ENCODE measurements at regions not wholly inside any gene's neighbourhood (a gene's known extent, or its start where the extent isn't known, plus 50 kb on each side); places are given as distances from the start of the nearest gene placed in this dataset.

DNA sequence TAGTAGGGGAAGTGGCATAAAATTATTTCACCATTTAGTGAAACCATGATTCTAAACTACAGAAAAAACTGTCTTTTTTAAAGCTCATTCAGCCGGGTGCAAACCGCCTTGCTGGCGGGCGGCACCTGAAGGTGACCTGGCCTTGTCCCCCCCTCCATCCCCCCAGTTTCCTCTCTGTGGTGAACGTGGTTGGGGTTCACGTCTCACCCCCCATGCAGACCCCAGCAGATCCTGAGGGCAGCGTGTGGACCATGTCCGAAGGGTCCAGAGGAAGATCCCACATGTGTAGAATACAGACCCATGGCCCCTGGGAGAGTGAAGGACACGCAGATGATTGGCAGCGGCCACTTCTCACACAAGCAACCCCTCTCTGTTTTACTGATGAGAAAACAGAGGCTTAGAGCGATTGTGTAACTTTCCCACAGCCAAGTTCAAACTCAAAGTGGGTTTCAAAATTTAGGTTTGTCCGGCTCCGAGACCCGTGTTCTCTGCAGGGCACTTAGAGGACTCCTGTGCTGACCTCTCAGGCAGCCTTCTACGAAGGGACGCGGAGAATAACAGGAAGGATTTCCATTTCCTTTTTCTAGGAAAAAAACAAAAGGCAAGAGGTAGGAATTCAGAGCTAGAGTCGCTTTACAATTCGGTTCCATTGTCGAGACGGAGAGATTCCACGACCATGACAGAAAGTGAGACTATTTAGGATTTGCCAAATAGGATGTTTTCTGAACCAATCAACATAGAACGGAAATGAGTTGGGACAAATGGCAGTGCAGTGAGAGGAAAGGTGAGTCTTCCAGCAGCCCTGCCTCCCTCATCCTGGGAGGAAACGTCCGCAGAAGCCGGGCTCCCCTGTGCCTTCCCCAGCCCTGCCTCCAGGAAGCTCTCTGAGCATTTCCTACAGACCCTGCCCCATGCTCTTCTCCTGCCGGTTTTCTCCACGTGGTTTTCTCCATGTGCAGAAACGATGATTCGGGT, 67.6 kb upstream of the PITRM1 start:
- no peak for TF ChIP-seq EZH2 (IDR thresholded peaks at IDR 0.05; ENCODE audit: borderline replicate concordance, low read depth, low read length, poor library complexity, severe bottlenecking)
- TF ChIP-seq, protein P1, sequence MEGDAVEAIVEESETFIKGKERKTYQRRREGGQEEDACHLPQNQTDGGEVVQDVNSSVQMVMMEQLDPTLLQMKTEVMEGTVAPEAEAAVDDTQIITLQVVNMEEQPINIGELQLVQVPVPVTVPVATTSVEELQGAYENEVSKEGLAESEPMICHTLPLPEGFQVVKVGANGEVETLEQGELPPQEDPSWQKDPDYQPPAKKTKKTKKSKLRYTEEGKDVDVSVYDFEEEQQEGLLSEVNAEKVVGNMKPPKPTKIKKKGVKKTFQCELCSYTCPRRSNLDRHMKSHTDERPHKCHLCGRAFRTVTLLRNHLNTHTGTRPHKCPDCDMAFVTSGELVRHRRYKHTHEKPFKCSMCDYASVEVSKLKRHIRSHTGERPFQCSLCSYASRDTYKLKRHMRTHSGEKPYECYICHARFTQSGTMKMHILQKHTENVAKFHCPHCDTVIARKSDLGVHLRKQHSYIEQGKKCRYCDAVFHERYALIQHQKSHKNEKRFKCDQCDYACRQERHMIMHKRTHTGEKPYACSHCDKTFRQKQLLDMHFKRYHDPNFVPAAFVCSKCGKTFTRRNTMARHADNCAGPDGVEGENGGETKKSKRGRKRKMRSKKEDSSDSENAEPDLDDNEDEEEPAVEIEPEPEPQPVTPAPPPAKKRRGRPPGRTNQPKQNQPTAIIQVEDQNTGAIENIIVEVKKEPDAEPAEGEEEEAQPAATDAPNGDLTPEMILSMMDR (conservative IDR thresholded peaks at IDR 0.05; ENCODE audit: low read depth, low read length): no peak

Measured in A673 (cell line).